HT1080 (cell line): ENCODE measurements at regions not wholly inside any gene's neighbourhood (a gene's known extent, or its start where the extent isn't known, plus 50 kb on each side); places are given as distances from the start of the nearest gene placed in this dataset.
A peak's percentile ranks its signal among the peaks of the same experiment; 100 is the strongest.

Experiments used
- DNase-seq: peaks from one replicate; pipeline ENCODE4 v3.0.0-alpha.2; 2015; ENCODE audit warnings: low read depth

DNA sequence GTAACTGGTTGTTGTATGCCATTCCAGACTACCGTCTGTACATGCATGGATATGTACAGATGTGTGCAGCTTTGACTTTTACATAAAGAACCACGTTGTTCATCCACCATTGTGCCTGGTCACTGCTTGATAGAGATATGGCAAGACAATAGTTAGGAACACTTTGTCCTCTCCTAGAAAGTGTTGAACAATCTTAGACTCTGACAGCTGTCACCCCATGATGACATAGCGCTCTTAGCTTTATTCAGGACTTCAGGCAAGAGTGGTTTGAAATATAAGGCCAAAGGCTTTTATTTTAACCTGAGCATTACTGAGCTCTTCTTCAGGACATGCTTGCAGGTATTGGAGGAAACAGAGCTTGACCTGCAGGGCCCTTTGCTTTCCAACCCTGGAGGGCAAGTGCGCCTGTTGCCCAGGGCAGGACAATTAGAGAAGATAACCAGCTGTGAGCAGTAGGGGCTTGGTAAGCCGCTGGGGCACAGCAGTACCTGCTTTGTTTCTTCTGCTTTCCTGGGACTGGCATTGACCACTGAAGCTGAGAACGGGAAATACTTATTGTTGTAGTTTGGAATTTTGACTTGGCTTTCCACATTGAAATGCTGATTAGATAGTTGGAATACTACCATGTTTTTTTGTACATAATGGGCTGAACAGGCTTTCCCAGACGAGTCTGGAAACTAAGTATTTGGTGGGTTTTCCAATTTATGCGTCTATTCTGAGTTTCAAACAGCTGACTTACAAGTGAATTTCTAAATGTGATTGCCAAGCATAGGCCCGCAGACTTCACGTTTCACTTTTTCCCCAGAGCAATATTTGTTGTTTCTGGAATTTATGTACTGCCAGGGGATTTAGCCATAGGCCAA lies 51.1 kb downstream of the GARRE1 start:
- DNase-seq, result no peak

DNA sequence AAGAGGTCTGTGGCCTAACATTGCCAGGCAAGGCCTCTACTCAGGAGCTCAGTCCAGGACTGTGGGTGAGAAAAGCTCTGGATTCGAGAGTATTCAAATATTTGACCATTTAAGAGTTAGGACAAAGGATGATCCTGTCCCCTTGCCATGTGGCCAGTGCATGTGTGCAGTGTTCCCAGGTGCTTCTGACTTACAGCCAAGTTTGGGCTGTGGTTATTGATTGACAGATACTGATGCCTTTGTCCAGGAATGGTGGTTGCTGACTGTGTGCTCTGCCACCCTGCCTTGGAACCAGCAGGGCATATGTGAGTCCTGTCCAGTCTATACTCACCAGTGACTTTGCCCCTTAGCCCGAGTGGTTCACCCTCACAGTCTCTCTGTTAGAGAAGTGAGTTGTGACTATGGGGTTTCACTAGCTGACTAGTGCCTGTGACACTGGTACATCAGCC lies 51.9 kb downstream of the GARRE1 start:
- no peak for DNase-seq

DNA sequence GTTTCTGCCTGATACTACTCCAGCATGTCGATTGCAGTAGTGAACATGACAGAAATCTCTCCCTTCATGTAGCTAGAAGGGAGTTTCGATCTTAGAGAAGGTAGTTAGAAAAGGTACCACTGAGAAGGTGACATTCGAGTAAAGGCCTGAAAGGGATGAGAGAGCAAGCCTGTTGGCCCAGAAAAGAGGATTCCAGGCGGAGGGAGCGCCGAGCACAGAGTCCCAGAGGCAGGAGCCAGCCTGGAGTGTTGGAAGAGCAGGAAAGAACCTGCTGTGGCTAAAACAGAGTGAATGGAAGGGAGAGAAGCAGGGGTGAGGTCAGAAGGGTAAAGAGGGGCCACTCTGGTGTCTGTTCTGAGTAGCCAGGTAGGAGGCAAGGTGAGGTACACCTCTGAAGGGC lies 52.5 kb downstream of the GARRE1 start:
- no peak for DNase-seq

DNA sequence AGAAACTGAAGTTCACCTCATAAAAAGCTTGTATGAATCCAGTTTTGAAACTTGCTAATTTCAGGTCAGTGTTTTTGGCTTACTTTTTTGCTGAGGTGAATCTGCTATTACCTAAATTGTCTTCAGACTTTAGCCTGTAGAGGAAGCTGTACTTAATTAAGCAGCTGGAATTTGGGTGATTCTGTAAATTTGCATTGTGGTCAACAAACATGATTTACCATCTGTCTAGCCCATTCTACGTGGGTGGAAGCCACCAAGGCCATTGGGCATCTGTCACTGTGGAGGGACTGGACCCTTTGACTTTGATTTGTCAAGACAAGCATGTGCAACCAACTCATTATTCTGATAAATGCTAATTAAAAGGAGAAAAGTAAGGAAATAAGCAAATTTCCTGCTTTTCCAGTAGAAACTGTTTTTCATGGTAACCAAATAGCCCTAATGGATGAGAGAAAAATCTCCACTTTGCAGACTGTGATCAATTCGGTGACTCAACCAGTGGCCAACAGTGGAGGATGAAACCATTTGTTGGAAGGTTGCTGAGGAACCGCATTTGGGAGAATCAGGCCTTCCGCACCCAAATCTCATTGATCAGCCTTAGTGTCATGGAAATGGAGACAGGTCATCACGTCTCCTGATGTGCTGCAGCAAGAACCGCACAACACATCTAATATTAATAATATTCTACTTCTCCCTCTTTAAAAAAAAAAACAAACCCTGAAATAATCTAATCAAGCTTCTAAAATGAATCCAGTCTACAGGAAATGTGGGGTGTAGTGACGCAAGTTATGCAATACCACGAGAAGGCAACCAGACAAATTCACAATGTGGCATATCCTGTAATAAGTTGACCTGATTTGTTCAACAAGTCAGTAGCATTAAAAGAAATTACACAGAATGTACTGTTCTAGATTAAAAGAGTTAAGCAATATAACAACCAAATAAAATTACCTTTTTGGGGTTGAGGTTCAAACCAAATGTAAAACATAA lies 54.3 kb downstream of the GARRE1 start:
- DNase-seq, result no peak

- DNase-seq, result no peak
Measured at GRCh38 chr19:34309368-34310138, 55.2 kb downstream of the GARRE1 start.

- DNase-seq, result no peak
Measured at GRCh38 chr19:34310494-34310981, 54.5 kb upstream of the GPI start.

GRCh38 chr19:34313188-34313587 lies 51.8 kb upstream of the GPI start:
- DNase-seq, result peak; percentile 92

DNA sequence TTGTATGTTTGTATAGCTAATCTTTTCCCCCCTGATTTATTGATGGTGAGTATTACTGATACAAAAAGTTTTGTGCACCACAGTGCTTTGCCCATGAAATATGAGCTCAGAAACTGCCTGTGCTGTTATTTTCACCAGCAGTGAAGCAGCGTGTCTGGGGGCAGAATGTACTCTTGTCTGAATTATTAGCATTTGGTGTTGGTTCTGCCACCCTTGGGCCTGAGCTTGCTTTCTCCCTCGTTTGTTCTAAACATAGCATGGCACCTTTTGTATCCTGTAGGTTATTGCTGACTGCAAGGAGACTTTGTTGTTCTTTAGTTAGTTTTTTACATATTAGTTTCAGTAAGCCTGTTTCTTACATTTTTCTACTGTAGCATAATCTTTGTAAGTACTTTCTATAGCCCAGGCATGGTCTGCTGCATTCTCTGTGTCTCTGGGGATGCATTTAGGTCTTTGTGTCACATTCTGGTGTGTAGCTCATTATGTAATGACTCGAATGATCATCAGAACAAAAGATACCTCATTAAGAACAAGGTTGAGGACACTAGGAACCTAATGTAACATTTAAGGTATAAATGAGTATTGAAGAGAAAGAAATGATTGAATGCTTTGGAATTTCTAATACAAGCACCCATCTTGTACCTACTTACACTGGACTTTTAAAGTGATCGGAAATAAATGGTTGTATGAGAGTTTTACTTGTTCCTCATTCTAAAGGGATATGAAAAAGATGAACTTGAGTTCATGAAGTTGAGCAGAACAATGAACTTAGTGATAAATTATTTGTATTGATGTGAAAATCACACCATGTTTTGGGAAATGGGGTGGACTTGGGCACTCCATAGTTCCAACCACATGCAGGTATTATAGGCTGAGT lies 50.3 kb upstream of the GPI start:
- DNase-seq, result no peak
